Naive thymus-derived CD8-positive, alpha-beta T cell (primary cell): ENCODE measurements at regions not wholly inside any gene's neighbourhood (a gene's known extent, or its start where the extent isn't known, plus 50 kb on each side); places are given as distances from the start of the nearest gene placed in this dataset.
"Not testable (repeated sequence)": the region's sequence is repeated elsewhere in the genome, so short reads cannot be mapped to it uniquely, and the experiment has no call there.

Source experiments
- ATAC-seq, 2 donors: fragments of 150-1000 bp; cut with Tn5 transposase in 1 of 2; sonication (Bioruptor Pico), chemical (Tn5 transposase) in 1 of 2; 1 replicate in 1 of 2; 2 replicates in 1 of 2; pipeline ENCODE4 v1.10.0; 2021; ENCODE audit warnings: mild to moderate bottlenecking in 2 of 2, moderate library complexity in 2 of 2
- POLR2A ChIA-PET: fragments of 350-600 bp; sonication (Branson Sonifier 250); formaldehyde crosslinking; loops from one replicate; lab custom pipeline; 2021; ENCODE audit warnings: antibody characterized with exemption; lab: Charles Lee
- DNase-seq, 10 donors: peaks; one replicate each; pipeline versions ENCODE4 v3.0.0 to v3.0.0-alpha.2; 2020 to 2022
- H3K27ac Mint-ChIP-seq, 10 donors: one replicate each; pipeline ENCODE4 v1.8.0; 2020 to 2022; ENCODE audit warnings: mild to moderate bottlenecking in 10 of 10, mixed read lengths in 10 of 10, moderate library complexity in 4 of 10, inconsistent platforms in 1 of 10
- H3K27me3 Mint-ChIP-seq, 5 donors: one replicate each; pipeline ENCODE4 v1.8.0; 2021 to 2022; ENCODE audit warnings: mixed read lengths in 5 of 5
- H3K36me3 Mint-ChIP-seq, 3 donors: one replicate each; pipeline ENCODE4 v1.8.0; 2020 to 2022; ENCODE audit warnings: mixed read lengths in 3 of 3, mild to moderate bottlenecking in 2 of 3, inconsistent platforms in 1 of 3
- H3K4me1 Mint-ChIP-seq, 4 donors: one replicate each; pipeline ENCODE4 v1.8.0; 2021 to 2022; ENCODE audit warnings: mixed read lengths in 4 of 4
- H3K4me3 Mint-ChIP-seq, 10 donors: one replicate each; pipeline ENCODE4 v1.8.0; 2020 to 2022; ENCODE audit warnings: mild to moderate bottlenecking in 10 of 10, mixed read lengths in 10 of 10, moderate library complexity in 6 of 10, inconsistent platforms in 1 of 10
- H3K9me3 Mint-ChIP-seq, 9 donors: one replicate each; pipeline ENCODE4 v1.8.0; 2020 to 2022; ENCODE audit warnings: mixed read lengths in 9 of 9, mild to moderate bottlenecking in 3 of 9, inconsistent platforms in 1 of 9, moderate library complexity in 1 of 9

DNA sequence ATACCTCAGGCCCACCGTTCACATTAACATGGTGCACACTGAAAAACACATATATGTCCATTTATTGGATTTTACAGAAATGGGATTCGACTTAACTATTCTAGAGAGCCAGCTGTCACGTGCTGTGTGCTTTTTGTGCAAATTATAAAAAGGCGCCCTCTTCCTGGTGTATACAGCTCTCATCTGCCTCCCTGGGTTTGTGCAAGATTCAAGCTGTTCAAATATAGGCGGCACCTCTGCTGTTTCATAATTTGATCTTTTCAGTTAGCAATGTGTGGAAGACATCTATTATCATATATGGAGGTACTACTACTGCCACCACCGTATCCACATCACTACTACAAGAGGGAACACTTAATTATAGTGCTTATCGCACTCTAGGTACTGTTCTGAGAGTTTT is 187.6 kb downstream of the EBLN2 start:
- H3K27me3 Mint-ChIP-seq, result peaks cover 2 to 18% (median 12%) of the 10 kb centered on the region in 5 donors
- H3K27ac Mint-ChIP-seq, result no peak overlapping the region
- H3K36me3 Mint-ChIP-seq, result no peaks in the 10 kb centered on the region
- DNase-seq, result no peak
- no peak for ATAC-seq
- H3K4me3 Mint-ChIP-seq, result no peak overlapping the region
- POLR2A ChIA-PET, result no interaction called here
- H3K9me3 Mint-ChIP-seq, result peaks cover 0 to 10% (median 2%) of the 10 kb centered on the region in 9 donors
- H3K4me1 Mint-ChIP-seq, result no peaks in the 10 kb centered on the region

DNA sequence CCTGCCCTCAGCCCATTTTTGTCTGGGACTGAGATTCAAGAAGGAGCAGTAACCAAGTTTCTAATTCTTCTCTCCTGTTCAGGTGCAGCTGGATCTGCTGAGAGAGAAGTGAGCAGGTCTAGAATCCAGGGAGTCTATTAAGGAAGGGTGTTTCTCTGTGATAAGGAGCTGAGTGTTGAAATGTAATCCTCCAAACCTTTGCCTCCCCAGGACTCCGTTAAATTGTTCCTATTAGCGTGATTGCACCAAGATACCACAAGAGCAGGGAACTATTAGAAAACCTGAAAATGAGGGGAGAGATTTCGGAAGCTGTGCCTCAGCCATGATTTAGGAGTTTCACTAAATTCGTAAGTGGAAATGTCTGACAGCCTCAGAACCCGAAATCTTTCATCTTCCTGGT is 192.6 kb downstream of the EBLN2 start:
- DNase-seq (no peak), ATAC-seq (no peak)
- H3K27me3 Mint-ChIP-seq, result peaks cover 12 to 44% (median 23%) of the 10 kb centered on the region in 5 donors
- H3K9me3 Mint-ChIP-seq, result peaks cover 0 to 2% (median 0%) of the 10 kb centered on the region in 9 donors
- no peak overlapping the region for H3K27ac Mint-ChIP-seq
- no peaks in the 10 kb centered on the region for H3K4me1 Mint-ChIP-seq
- H3K4me3 Mint-ChIP-seq, result no peak overlapping the region
- POLR2A ChIA-PET, result no interaction called here
- H3K36me3 Mint-ChIP-seq, result no peaks in the 10 kb centered on the region

DNA sequence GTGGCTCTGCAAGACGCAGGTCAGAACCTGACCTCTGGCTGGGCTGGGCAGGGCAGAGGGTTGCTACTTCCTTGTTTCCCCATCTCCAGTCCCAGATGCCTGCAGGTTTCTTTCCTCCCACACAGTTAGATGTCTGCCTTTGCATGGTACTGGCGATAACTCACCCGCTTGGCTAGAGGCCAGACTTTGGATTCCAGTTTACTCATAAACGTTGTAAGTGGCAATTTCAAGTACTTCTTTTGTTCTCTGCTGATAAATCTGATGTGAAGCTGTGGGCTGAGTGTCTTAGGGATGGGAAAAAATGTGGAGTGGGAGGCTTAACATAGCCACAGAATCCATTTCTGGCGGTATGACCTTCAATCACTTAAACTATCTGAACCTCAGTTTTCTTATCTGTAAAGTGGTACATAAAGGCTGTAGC is 194.2 kb downstream of the EBLN2 start:
- Mint-ChIP-seq H3K27me3 (peaks cover 14 to 48% (median 23%) of the 10 kb centered on the region in 5 donors), H3K36me3 (no peaks in the 10 kb centered on the region), H3K9me3 (peaks cover 0 to 2% (median 0%) of the 10 kb centered on the region in 9 donors), H3K4me3 (no peak overlapping the region), H3K27ac (no peak overlapping the region), H3K4me1 (no peaks in the 10 kb centered on the region)
- ATAC-seq, result no peak
- POLR2A ChIA-PET, result no interaction called here
- no peak for DNase-seq

DNA sequence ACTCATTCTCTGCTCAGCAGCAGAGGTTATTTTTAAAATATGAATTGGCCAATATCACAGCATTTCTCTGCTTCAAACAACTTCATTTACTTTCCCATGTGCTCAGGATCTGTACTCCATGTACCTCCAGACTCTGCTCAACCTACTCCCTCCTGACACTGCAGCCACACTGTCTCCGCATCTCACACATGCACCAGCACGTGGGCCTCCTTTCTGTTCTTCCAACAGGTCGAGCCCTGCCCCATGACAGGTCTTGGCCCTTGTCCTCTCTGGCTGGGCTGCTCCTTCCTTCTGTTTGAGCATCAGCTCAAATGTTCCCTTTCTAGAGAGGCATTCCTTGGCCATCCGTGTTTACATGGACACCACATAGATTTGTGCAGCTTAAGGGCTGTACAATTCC is 195.7 kb downstream of the EBLN2 start:
- POLR2A ChIA-PET, result no interaction called here
- no peak for ATAC-seq
- Mint-ChIP-seq H3K4me1 (no peaks in the 10 kb centered on the region), H3K4me3 (no peak overlapping the region), H3K9me3 (peaks cover 0 to 2% (median 0%) of the 10 kb centered on the region in 9 donors), H3K27me3 (peaks cover 18 to 58% (median 26%) of the 10 kb centered on the region in 5 donors), H3K36me3 (no peaks in the 10 kb centered on the region), H3K27ac (no peak overlapping the region)
- no peak for DNase-seq

DNA sequence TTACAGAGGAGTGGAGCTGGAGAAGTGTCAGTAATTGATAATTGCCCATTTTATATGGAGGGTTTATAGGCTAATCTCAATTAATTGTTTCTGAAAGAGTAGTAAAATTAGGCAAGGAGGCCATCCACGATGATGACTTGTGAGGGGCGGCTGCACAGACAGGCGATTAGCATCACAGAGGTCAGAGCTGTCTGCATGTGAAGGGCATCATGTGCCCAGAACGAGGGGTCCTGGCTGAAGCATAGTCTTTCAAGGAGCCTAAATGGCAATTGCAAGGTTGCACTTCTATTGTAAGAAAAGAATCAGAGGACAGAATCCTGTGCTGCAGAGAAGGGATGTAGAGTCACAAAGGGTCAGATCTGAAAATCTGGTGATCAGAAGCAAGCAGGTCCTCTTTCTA is 196.6 kb downstream of the EBLN2 start:
- no peaks in the 10 kb centered on the region for H3K36me3 Mint-ChIP-seq
- POLR2A ChIA-PET, result no interaction called here
- peaks cover 16 to 52% (median 22%) of the 10 kb centered on the region in 5 donors for H3K27me3 Mint-ChIP-seq
- no peak overlapping the region for H3K27ac Mint-ChIP-seq
- no peaks in the 10 kb centered on the region for H3K4me1 Mint-ChIP-seq
- no peak for DNase-seq
- H3K9me3 Mint-ChIP-seq, result peaks cover 0 to 2% (median 0%) of the 10 kb centered on the region in 9 donors
- no peak for ATAC-seq
- H3K4me3 Mint-ChIP-seq, result no peak overlapping the region

DNA sequence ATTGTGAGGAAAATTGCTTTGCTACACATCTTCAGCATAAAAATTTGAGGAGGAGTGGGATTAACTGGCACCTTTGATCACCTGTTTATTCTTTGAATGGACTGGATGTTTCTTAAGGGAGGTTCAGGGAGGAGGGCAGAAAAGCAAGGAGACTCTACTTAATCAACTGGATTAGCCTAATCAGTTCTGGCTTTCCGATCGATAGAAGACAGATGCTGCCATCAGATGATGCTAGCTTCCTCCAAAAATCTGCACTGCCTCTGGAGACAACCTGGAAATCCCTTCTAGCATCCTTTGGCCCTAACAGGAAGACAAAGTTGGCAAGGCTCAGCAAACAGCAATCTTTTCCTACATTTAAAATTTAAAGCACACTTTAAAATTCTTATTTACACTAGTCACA is 197.8 kb downstream of the EBLN2 start:
- H3K4me1 Mint-ChIP-seq, result no peaks in the 10 kb centered on the region
- H3K27ac Mint-ChIP-seq, result no peak overlapping the region
- DNase-seq (no peak), ATAC-seq (no peak)
- POLR2A ChIA-PET, result no interaction called here
- H3K4me3 Mint-ChIP-seq, result no peak overlapping the region
- no peaks in the 10 kb centered on the region for H3K36me3 Mint-ChIP-seq
- H3K27me3 Mint-ChIP-seq, result peaks cover 12 to 41% (median 20%) of the 10 kb centered on the region in 5 donors
- peaks cover 0 to 3% (median 0%) of the 10 kb centered on the region in 9 donors for H3K9me3 Mint-ChIP-seq

DNA sequence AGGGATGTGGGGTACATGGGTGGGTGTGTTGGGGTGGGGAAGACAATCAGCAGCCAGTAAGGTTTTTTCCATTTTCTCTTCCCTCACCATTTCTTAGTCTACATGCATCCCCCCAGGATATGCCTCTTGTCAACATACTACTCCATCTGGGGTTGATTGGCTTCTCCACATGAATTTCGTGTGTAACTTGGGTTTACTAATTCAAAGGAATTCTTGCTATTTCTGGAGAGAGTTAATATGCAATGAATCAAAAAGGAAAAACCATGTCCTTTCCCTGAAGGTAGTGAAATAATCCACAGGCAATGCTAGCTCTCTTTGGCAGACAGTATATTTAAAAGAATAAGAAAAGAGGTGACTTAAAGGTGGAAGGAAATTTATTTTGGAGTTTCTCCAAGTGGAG is 198.4 kb downstream of the EBLN2 start:
- Mint-ChIP-seq H3K4me1 (no peaks in the 10 kb centered on the region), H3K27me3 (peaks cover 12 to 40% (median 20%) of the 10 kb centered on the region in 5 donors), H3K4me3 (no peak overlapping the region), H3K36me3 (no peaks in the 10 kb centered on the region), H3K9me3 (peaks cover 0 to 5% (median 0%) of the 10 kb centered on the region in 9 donors), H3K27ac (no peak overlapping the region)
- DNase-seq (no peak), ATAC-seq (no peak)
- POLR2A ChIA-PET, result no interaction called here

DNA sequence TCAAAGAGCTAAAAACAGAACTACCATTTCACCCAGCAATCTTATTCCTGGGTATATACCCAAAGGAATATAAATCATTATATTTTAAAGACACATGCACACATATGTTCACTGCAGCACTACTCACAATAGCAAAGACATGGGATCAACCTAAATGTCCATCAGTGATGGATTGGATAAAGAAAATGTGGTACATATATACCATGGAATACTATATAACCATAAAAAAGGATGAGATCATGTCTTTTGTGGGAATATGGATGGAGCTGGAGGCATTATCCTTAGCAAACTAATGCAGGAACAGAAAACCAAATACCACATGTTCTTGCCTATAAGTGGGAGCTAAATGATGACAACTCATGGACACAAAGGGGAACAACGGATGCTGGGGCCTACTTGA is 205.1 kb downstream of the EBLN2 start:
- ATAC-seq, H3K27ac Mint-ChIP-seq, H3K4me1 Mint-ChIP-seq, H3K4me3 Mint-ChIP-seq, DNase-seq, POLR2A ChIA-PET, H3K27me3 Mint-ChIP-seq, H3K36me3 Mint-ChIP-seq: not testable (repeated sequence)
- peaks cover 0 to 17% (median 3%) of the 10 kb centered on the region in 9 donors for H3K9me3 Mint-ChIP-seq

DNA sequence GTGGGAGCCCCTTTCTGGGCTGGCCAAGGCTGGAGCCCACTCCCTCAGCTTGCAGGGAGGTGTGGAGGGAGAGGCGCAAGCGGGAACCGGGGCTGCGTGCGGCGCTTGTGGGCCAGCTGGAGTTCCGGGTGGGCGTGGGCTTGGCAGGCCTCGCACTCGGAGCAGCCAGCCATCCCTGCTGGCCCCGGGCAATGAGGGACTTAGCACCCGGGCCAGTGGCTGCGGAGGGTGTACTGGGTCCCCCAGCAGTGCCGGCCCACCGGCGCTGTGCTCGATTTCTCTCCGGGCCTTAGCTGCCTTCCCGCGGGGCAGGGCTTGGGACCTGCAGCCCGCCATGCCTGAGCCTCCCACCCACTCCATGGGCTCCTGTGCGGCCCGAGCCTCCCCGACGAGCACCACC is 207.7 kb downstream of the EBLN2 start:
- H3K9me3 Mint-ChIP-seq, result peaks cover 0 to 15% (median 3%) of the 10 kb centered on the region in 9 donors
- POLR2A ChIA-PET, DNase-seq, ATAC-seq, H3K27ac Mint-ChIP-seq, H3K27me3 Mint-ChIP-seq, H3K4me3 Mint-ChIP-seq, H3K36me3 Mint-ChIP-seq, H3K4me1 Mint-ChIP-seq: not testable (repeated sequence)

DNA sequence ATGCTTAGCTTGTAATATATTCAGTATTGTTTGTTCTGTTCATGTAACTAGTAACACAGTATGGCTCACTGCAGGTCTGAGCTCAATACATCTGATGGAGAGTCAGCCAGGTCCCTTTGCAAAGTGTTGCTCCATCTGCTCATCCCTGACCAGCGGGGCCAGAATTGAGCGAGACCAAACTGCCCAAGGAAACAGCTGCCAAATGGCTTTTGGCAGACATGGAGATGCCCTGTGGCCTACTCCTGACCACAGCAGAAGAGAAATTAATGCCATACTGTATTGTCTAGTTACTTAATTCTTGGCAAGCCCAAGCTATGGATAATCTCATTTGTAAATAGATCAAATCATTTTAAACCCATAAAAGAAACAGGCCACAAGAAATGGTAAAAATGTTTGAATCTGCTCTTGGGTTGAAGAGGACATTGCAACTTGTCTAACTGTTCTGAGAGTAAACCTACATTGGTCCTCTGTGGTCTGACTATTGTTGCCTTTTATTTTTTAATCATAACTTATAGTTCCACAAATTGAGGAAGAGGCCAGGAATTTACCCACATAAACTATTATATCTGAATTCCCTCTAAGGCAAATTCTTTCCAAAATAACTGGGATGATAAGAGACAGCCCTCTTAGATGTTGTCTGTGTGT is 209.5 kb downstream of the EBLN2 start:
- DNase-seq (no peak), ATAC-seq (no peak)
- peaks cover 0 to 12% (median 3%) of the 10 kb centered on the region in 9 donors for H3K9me3 Mint-ChIP-seq
- H3K4me1 Mint-ChIP-seq, result no peaks in the 10 kb centered on the region
- POLR2A ChIA-PET, result no interaction called here
- H3K27ac Mint-ChIP-seq, result no peak overlapping the region
- peaks cover 0 to 2% (median 0%) of the 10 kb centered on the region in 3 donors for H3K36me3 Mint-ChIP-seq
- no peak overlapping the region for H3K4me3 Mint-ChIP-seq
- peaks cover 0 to 7% (median 3%) of the 10 kb centered on the region in 5 donors for H3K27me3 Mint-ChIP-seq

DNA sequence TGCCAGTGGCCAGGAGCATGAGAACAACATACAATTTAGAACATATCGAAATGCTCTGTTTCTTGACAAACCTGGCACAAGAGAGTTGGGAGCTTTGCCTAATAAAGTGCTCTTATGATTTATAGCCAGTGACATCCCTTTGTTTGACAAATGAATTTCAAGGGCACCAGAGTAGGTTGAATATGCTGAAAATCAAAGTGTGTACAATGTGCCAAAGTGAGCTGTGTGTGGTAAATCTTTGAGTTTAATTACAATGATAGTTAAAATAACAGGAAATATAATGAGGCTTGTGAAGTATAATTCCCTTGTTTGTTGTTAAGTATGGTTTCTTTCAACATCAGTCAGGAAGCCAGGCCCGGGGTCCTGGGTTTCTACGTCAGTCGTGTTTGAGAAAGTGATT is 211.9 kb downstream of the EBLN2 start:
- Mint-ChIP-seq H3K27me3 (peaks cover 0 to 7% (median 3%) of the 10 kb centered on the region in 5 donors), H3K4me1 (no peaks in the 10 kb centered on the region), H3K4me3 (no peak overlapping the region), H3K27ac (no peak overlapping the region), H3K36me3 (no peaks in the 10 kb centered on the region), H3K9me3 (peaks cover 0 to 10% (median 0%) of the 10 kb centered on the region in 9 donors)
- no peak for DNase-seq
- POLR2A ChIA-PET, result no interaction called here
- ATAC-seq, result no peak

DNA sequence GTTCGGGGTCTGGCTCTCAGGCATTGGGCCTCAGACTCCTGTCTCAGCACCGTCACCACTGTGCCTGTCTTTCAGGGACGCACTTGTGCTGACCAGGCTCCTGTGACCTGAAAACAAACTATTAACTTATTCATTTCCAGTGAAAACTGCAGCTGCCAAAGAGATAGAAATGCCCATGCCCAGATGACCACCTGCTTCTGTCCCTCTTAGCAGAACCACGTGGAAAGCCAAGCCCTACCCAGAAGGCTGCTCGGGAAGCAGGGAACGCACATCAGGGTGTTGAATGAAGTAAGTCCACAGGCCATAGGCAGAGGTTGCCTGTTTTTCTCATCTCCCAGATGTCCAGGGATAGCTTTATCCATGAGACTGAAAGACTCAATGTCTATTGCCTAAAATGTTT is 219.3 kb downstream of the EBLN2 start:
- H3K27me3 Mint-ChIP-seq, result peaks cover 0 to 3% (median 2%) of the 10 kb centered on the region in 5 donors

DNA sequence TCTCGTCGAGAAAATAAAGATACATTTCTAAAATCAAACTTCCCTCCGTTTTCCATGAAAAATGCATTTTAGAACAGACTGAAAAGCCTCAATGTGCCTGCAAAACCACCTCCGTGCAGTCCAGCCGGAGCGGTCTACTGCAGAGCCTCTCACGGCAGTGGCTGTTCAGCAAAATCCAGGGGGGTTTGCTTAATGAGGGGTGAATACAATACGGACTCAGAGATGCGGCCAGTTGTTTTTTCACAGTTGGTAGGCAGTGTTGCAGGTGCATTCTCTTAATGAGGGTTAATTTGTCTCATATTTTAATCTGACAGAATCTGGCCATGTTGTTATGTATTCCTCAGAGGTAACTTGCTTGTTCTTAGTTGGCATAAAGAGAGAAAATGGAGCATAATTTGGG is 223.0 kb downstream of the EBLN2 start:
- Mint-ChIP-seq H3K9me3 (peaks cover 0 to 2% (median 0%) of the 10 kb centered on the region in 9 donors), H3K27me3 (peaks cover 0 to 3% (median 1%) of the 10 kb centered on the region in 5 donors), H3K27ac (no peak overlapping the region), H3K4me1 (no peaks in the 10 kb centered on the region), H3K36me3 (no peaks in the 10 kb centered on the region), H3K4me3 (no peak overlapping the region)
- DNase-seq (no peak), ATAC-seq (no peak)
- POLR2A ChIA-PET, result no interaction called here

More for the DNA sequence above, 219.3 kb downstream of the EBLN2 start:
- Mint-ChIP-seq H3K27ac (no peak overlapping the region), H3K4me1 (no peaks in the 10 kb centered on the region), H3K36me3 (no peaks in the 10 kb centered on the region), H3K4me3 (no peak overlapping the region), H3K9me3 (peaks cover 0 to 5% (median 0%) of the 10 kb centered on the region in 9 donors)
- DNase-seq (no peak), ATAC-seq (no peak)
- POLR2A ChIA-PET, result no interaction called here

DNA sequence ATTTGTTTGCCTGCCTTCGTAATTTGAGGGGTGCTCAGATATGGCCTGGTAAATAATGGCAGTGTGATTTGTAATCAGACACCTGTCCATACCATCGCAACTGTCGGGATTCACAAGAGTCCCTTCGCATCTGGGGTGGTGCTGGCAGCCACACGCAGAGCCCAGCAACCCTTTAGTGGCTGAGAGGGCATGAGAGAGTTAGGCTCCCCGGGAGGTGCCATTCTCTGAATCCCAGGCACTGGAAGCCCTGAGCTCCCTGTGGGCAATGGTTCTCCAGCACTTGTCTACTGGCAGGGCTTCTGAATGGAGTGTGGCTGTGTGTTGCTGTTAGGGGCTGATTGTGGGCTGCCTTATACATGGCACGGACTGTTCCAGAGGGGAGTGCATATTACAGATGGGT is 230.1 kb downstream of the EBLN2 start:
- Mint-ChIP-seq H3K27ac (no peak overlapping the region), H3K4me1 (no peaks in the 10 kb centered on the region), H3K9me3 (peaks cover 0 to 11% (median 2%) of the 10 kb centered on the region in 9 donors), H3K27me3 (peaks cover 0 to 11% (median 2%) of the 10 kb centered on the region in 5 donors), H3K4me3 (no peak overlapping the region), H3K36me3 (no peaks in the 10 kb centered on the region)
- DNase-seq, result no peak
- POLR2A ChIA-PET, result no interaction called here
- ATAC-seq, result no peak
